ENCODE measurements at regions not wholly inside any gene's neighbourhood (a gene's known extent, or its start where the extent isn't known, plus 50 kb on each side); places are given as distances from the start of the nearest gene placed in this dataset.
A peak's percentile ranks its signal among the peaks of the same experiment; 100 is the strongest.
"Not testable (repeated sequence)": the region's sequence is repeated elsewhere in the genome, so short reads cannot be mapped to it uniquely, and the experiment has no call there.

DNA sequence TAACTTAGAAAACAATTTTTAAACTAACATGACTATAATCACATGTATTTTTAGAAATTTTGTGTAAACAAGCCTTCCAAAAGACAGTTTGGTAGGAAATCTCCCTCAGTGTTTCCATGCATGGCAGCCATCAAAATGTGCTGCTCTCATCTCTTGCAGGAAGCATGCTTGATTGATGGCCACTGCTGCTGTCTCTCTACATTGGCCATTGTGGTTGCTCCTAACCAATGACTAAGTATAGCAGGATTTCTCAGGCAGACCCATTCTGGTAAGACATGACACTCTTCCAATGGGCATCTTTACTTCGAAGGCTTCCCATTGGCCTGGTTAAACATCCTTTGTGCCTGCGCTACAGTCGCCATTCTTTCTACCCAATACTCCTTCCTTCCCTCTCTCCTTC is 78.9 kb upstream of the GUCY1A1 start:
- WGBS, 2 donors = 96 to 97% methylated on average over 3 of the region's 3 CpGs
- no peak overlapping the region for H3K4me3 ChIP-seq
- intact Hi-C loops (cut with DNase I) = no loop called here
- no peak for DNase-seq
- H3K9me3 ChIP-seq = no peaks in the 10 kb centered on the region
- H3K36me3 ChIP-seq = no peaks in the 10 kb centered on the region
- no peak for TF ChIP-seq POLR2AphosphoS5 (IDR thresholded peaks at IDR 0.05)
- no peak for TF ChIP-seq POLR2A (IDR thresholded peaks at IDR 0.05)
- peaks cover 0 to 15% (median 6%) of the 10 kb centered on the region in 4 donors for H3K4me1 ChIP-seq
- no peak overlapping the region for H3K27ac ChIP-seq
- H3K27me3 ChIP-seq = no peaks in the 10 kb centered on the region

- H3K4me3 ChIP-seq = no peak overlapping the region
- no peaks in the 10 kb centered on the region for H3K27me3 ChIP-seq
- no peaks in the 10 kb centered on the region for H3K9me3 ChIP-seq
- H3K27ac ChIP-seq = peak overlapping the region in 1 of 4 donors; percentile 1
- H3K4me1 ChIP-seq = peaks cover 0 to 13% (median 6%) of the 10 kb centered on the region in 4 donors
- intact Hi-C loops (cut with DNase I) = no loop called here
- no peaks in the 10 kb centered on the region for H3K36me3 ChIP-seq
- TF ChIP-seq, protein P1, sequence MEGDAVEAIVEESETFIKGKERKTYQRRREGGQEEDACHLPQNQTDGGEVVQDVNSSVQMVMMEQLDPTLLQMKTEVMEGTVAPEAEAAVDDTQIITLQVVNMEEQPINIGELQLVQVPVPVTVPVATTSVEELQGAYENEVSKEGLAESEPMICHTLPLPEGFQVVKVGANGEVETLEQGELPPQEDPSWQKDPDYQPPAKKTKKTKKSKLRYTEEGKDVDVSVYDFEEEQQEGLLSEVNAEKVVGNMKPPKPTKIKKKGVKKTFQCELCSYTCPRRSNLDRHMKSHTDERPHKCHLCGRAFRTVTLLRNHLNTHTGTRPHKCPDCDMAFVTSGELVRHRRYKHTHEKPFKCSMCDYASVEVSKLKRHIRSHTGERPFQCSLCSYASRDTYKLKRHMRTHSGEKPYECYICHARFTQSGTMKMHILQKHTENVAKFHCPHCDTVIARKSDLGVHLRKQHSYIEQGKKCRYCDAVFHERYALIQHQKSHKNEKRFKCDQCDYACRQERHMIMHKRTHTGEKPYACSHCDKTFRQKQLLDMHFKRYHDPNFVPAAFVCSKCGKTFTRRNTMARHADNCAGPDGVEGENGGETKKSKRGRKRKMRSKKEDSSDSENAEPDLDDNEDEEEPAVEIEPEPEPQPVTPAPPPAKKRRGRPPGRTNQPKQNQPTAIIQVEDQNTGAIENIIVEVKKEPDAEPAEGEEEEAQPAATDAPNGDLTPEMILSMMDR (IDR thresholded peaks at IDR 0.05) = no peak
- TF ChIP-seq POLR2A (IDR thresholded peaks at IDR 0.05) (no peak), POLR2AphosphoS5 (IDR thresholded peaks at IDR 0.05) (no peak), EP300 (IDR thresholded peaks at IDR 0.05) (no peak)
- 2 to 13% methylated on average over 4 of the region's 4 CpGs for WGBS, 2 donors
- DNase-seq = no peak
These were observed 83.6 kb upstream of the GUCY1A1 start for GRCh38 chr4:155582971-155583437.

DNA sequence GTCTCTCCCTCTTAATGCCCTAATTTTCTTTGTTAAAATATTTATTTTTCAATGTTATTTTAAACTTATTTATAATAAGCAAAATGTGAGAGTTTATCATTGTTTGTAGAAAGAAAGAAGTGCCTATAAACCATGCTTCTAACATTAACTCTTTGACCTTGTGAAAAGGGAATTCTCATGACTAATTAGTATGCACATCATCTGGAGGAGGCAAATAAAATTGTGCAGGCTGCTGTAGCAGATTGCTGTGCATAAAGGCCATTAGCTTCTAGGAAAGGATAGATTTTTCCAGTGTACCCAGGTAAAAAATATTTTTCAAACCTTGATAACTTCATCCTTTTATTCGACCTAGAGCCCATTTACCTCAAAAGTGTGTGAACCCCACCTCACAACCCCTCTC is 84.6 kb upstream of the GUCY1A1 start:
- Histone ChIP-seq H3K36me3 (no peaks in the 10 kb centered on the region), H3K27me3 (no peaks in the 10 kb centered on the region), H3K27ac (no peak overlapping the region), H3K9me3 (no peaks in the 10 kb centered on the region), H3K4me3 (no peak overlapping the region), H3K4me1 (peaks cover 0 to 13% (median 6%) of the 10 kb centered on the region in 4 donors)
- TF ChIP-seq, protein P1 (IDR thresholded peaks at IDR 0.05) = no peak
- TF ChIP-seq POLR2AphosphoS5 (IDR thresholded peaks at IDR 0.05) = no peak
- no peak for TF ChIP-seq EP300 (IDR thresholded peaks at IDR 0.05)
- no peak for TF ChIP-seq POLR2A (IDR thresholded peaks at IDR 0.05)
- intact Hi-C loops (cut with DNase I) = no loop called here
- no peak for DNase-seq
- WGBS, 2 donors = 79 to 93% methylated on average over 1 of the region's 1 CpG

GRCh38 chr4:155578726-155579370 is 87.8 kb upstream of the GUCY1A1 start:
- intact Hi-C loops (cut with DNase I) = no loop called here
- Histone ChIP-seq H3K4me1 (peaks cover 0 to 13% (median 6%) of the 10 kb centered on the region in 4 donors), H3K9me3 (no peaks in the 10 kb centered on the region), H3K27ac (no peak overlapping the region), H3K36me3 (no peaks in the 10 kb centered on the region), H3K4me3 (no peak overlapping the region), H3K27me3 (no peaks in the 10 kb centered on the region)
- 9 to 53% methylated on average over 2 of the region's 2 CpGs for WGBS, 2 donors
- DNase-seq = no peak
- TF ChIP-seq POLR2AphosphoS5 (IDR thresholded peaks at IDR 0.05) (no peak), EP300 (IDR thresholded peaks at IDR 0.05) (no peak)

DNA sequence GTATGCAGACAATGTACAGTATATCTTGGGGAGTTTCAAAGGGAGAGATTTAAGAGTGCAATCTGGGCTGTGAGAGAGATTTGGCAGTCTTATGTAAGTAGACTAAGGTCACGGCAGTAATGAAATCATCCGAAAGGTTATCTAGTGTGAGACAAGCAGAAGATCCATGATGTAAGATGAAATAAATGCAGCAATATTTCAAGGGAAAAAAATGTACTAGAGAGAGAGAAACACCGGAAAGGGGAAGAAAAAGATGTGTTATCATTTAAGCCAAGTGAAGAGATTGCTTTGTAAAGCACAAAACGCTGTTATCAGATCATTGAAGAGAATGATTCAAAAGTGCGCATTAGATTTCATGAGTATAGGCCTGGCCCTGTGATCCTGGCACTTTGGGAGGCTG is 88.4 kb upstream of the GUCY1A1 start:
- intact Hi-C loops (cut with DNase I) = no loop called here
- no peak for DNase-seq
- 69 to 71% methylated on average over 5 of the region's 5 CpGs for WGBS, 2 donors
- no peaks in the 10 kb centered on the region for H3K27me3 ChIP-seq
- H3K27ac ChIP-seq = no peak overlapping the region
- peaks cover 0 to 11% (median 4%) of the 10 kb centered on the region in 4 donors for H3K4me1 ChIP-seq
- no peak overlapping the region for H3K4me3 ChIP-seq
- no peaks in the 10 kb centered on the region for H3K9me3 ChIP-seq
- H3K36me3 ChIP-seq = no peaks in the 10 kb centered on the region
- TF ChIP-seq POLR2A (IDR thresholded peaks at IDR 0.05) (no peak), POLR2AphosphoS5 (IDR thresholded peaks at IDR 0.05) (no peak), EP300 (IDR thresholded peaks at IDR 0.05) (no peak)
- TF ChIP-seq, protein P1 (IDR thresholded peaks at IDR 0.05) = no peak

DNA sequence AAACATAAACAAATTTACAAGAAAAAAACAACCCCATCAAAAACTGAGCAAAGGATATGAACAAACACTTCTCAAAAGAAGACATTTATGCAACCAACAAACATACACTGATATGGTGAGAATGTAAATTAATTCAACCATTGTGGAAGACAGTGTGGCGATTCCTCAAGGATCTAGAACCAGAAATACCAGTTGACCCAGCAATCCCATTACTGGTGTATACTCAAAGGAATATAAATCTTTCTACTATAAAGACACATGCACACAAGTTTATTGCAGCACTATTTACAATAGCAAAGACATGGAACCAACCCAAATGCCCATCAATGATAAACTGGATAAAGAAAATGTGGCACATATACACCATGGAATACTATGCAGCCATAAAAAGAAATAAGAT is 92.3 kb upstream of the GUCY1A1 start:
- H3K27me3 ChIP-seq; H3K36me3 ChIP-seq; DNase-seq; H3K4me3 ChIP-seq; intact Hi-C loops (cut with DNase I); H3K9me3 ChIP-seq; H3K27ac ChIP-seq; H3K4me1 ChIP-seq: not testable (repeated sequence)
- 14 to 71% methylated on average over 1 of the region's 1 CpG for WGBS, 2 donors

Data from sigmoid colon (tissue), 6 donors.